IMR-90 (cell line): ENCODE measurements at regions not wholly inside any gene's neighbourhood (a gene's known extent, or its start where the extent isn't known, plus 50 kb on each side); places are given as distances from the start of the nearest gene placed in this dataset.

Experiments used
- ATAC-seq: fragments of 200-7000 bp; cut with Tn5 transposase; 2 replicates; pipeline ENCODE4 v1.9.1; 2020; ENCODE audit warnings: low read depth, mild to moderate bottlenecking, moderate library complexity
- BruUV-seq: library from RNA; stranded (reverse); fragments of 400-500 nt; replicated peaks from 2 replicates; lab custom pipeline; 2021; lab: Mats Ljungman, UMichigan
- CTCF ChIA-PET: fragments of 300-600 bp; formaldehyde crosslinking; extraction: SDS; loops from one replicate; lab custom pipeline; 2021; ENCODE audit warnings: antibody characterized with exemption; lab: Yijun Ruan, JAX
- POLR2A ChIA-PET: fragments of 300-600 bp; sonication (Branson Sonifier 250); formaldehyde crosslinking; loops from one replicate; lab custom pipeline; 2022; ENCODE audit warnings: antibody characterized with exemption; ENCODE audit not compliant: unreplicated experiment; lab: Charles Lee
- DNase-seq: peaks from one replicate; pipeline ENCODE4 v3.0.0; 2013
- H2AFZ ChIP-seq: replicated peaks from 2 replicates; pipeline ENCODE3; 2013; ENCODE audit warnings: low read length, mild to moderate bottlenecking; ENCODE audit not compliant: poor library complexity
- H2AK5ac ChIP-seq: 2 replicates; pipeline ENCODE4 v1.6.1; 2013; ENCODE audit warnings: low read depth, low read length, inconsistent platforms
- H2AK9ac ChIP-seq: replicated peaks from 2 replicates; pipeline ENCODE3; 2013; ENCODE audit warnings: mild to moderate bottlenecking, low read depth, low read length, moderate library complexity; ENCODE audit not compliant: poor library complexity
- H2BK120ac ChIP-seq: 2 replicates; pipeline ENCODE4 v1.6.1; 2013; ENCODE audit warnings: low read depth, low read length, inconsistent platforms
- H2BK15ac ChIP-seq: 3 replicates; pipeline ENCODE4 v1.6.1; 2013; ENCODE audit warnings: low read depth, low read length, inconsistent platforms
- H2BK20ac ChIP-seq: 2 replicates; pipeline ENCODE4 v1.6.1; 2013; ENCODE audit warnings: low read depth, mild to moderate bottlenecking, inconsistent platforms, low read length, moderate library complexity
- H2BK5ac ChIP-seq: 2 replicates; pipeline ENCODE4 v1.6.1; 2013; ENCODE audit warnings: mild to moderate bottlenecking, low read depth, low read length, inconsistent platforms; ENCODE audit not compliant: poor library complexity, severe bottlenecking
- H3K14ac ChIP-seq: replicated peaks from 2 replicates; pipeline ENCODE4 v1.6.1; 2013; ENCODE audit warnings: low read depth, low read length, inconsistent platforms
- H3K18ac ChIP-seq: 2 replicates; pipeline ENCODE4 v1.6.1; 2013; ENCODE audit warnings: low read depth, low read length, control low read depth
- H3K23ac ChIP-seq: 2 replicates; pipeline ENCODE4 v1.6.1; 2013; ENCODE audit warnings: low read depth, low read length, inconsistent platforms
- H3K27ac ChIP-seq: 2 replicates; pipeline ENCODE4 v1.5.1; 2013; ENCODE audit warnings: mild to moderate bottlenecking, control low read depth, low read length; ENCODE audit not compliant: insufficient read depth
- H3K27me3 ChIP-seq: 2 replicates; pipeline ENCODE4 v1.6.1; 2013; ENCODE audit warnings: low read length; ENCODE audit not compliant: control insufficient read depth, insufficient read depth
- H3K36me3 ChIP-seq: 2 replicates; pipeline ENCODE4 v1.6.1; 2013; ENCODE audit warnings: low read length, mixed read lengths; ENCODE audit not compliant: control insufficient read depth, insufficient read depth
- H3K4ac ChIP-seq: 2 replicates; pipeline ENCODE4 v1.6.1; 2013; ENCODE audit warnings: low read depth, low read length, inconsistent platforms
- H3K4me1 ChIP-seq: 2 replicates; pipeline ENCODE4 v1.6.1; 2013; ENCODE audit warnings: low read length, mixed read lengths; ENCODE audit not compliant: control insufficient read depth, insufficient read depth
- H3K4me2 ChIP-seq: 2 replicates; pipeline ENCODE4 v1.6.1; 2013; ENCODE audit warnings: low read depth, mild to moderate bottlenecking, control low read depth, low read length, moderate library complexity
- H3K4me3 ChIP-seq: 2 replicates; pipeline ENCODE4 v1.5.1; 2013; ENCODE audit warnings: low read depth, mild to moderate bottlenecking, control low read depth, low read length, moderate library complexity; ENCODE audit not compliant: insufficient read depth
- H3K56ac ChIP-seq: 2 replicates; pipeline ENCODE4 v1.6.1; 2013; ENCODE audit warnings: low read length, inconsistent platforms; ENCODE audit not compliant: insufficient read depth; ENCODE audit errors: extremely low read depth
- H3K79me1 ChIP-seq, 2 experiments: 2 replicates each; pipeline ENCODE4 v1.6.1; 2013; ENCODE audit warnings: low read length in 2 of 2, inconsistent platforms in 1 of 2, low read depth in 1 of 2
- H3K9ac ChIP-seq: 2 replicates; pipeline ENCODE4 v1.6.1; 2013; ENCODE audit warnings: low read depth, low read length, control low read depth
- H3K9me1 ChIP-seq: 2 replicates; pipeline ENCODE4 v1.6.1; 2013; ENCODE audit warnings: low read length, inconsistent platforms; ENCODE audit not compliant: insufficient read depth
- H3K9me3 ChIP-seq: 2 replicates; pipeline ENCODE4 v1.6.1; 2013; ENCODE audit warnings: low read length; ENCODE audit not compliant: control insufficient read depth, insufficient read depth
- H4K20me1 ChIP-seq: 2 replicates; pipeline ENCODE4 v1.6.1; 2013; ENCODE audit warnings: low read length, inconsistent platforms; ENCODE audit not compliant: insufficient read depth
- H4K5ac ChIP-seq: 2 replicates; pipeline ENCODE4 v1.6.1; 2013; ENCODE audit warnings: mild to moderate bottlenecking, low read depth, low read length, control low read depth
- H4K8ac ChIP-seq, 2 experiments: 2 replicates each; pipeline ENCODE4 v1.6.1; 2013; ENCODE audit warnings: low read depth in 2 of 2, low read length in 2 of 2, control low read depth in 1 of 2, inconsistent platforms in 1 of 2
- H4K91ac ChIP-seq: 2 replicates; pipeline ENCODE4 v1.6.1; 2013; ENCODE audit warnings: low read depth, low read length, inconsistent platforms; ENCODE audit not compliant: insufficient read depth
- BHLHE40 ChIP-seq: fragments of 150-350 bp; IDR thresholded peaks from 2 replicates; pipeline ENCODE4 v1.6.1; 2016; ENCODE audit warnings: mild to moderate bottlenecking, low read depth, low read length
- CEBPB ChIP-seq: IDR thresholded peaks from 2 replicates; pipeline ENCODE4 v1.6.1; 2012; ENCODE audit warnings: low read depth, low read length, improper control_type of control experiment
- CHD1 ChIP-seq: IDR thresholded peaks from 2 replicates; pipeline ENCODE4 v1.6.1; 2012; ENCODE audit warnings: low read depth, low read length, improper control_type of control experiment
- CTCF ChIP-seq: conservative IDR thresholded peaks from 2 replicates; pipeline ENCODE4 v1.5.1; 2012; ENCODE audit warnings: mild to moderate bottlenecking, low read depth, low read length, improper control_type of control experiment
- ELK1 ChIP-seq: fragments of 150-350 bp; IDR thresholded peaks from 2 replicates; pipeline ENCODE4 v1.6.1; 2016; ENCODE audit warnings: low read depth, mild to moderate bottlenecking, low read length, moderate library complexity, borderline replicate concordance
- FOS ChIP-seq: fragments of 150-350 bp; IDR thresholded peaks from 2 replicates; pipeline ENCODE4 v1.6.1; 2016; ENCODE audit warnings: low read depth, low read length
- MAFK ChIP-seq: IDR thresholded peaks from 2 replicates; pipeline ENCODE4 v1.6.1; 2012; ENCODE audit warnings: low read depth, low read length, improper control_type of control experiment
- MAZ ChIP-seq: IDR thresholded peaks from 2 replicates; pipeline ENCODE4 v1.6.1; 2012; ENCODE audit warnings: low read depth, mild to moderate bottlenecking, low read length, improper control_type of control experiment, moderate library complexity, borderline replicate concordance
- MXI1 ChIP-seq: IDR thresholded peaks from 2 replicates; pipeline ENCODE4 v1.6.1; 2012; ENCODE audit warnings: low read depth, mild to moderate bottlenecking, low read length, moderate library complexity, borderline replicate concordance
- NFE2L2 ChIP-seq: fragments of 150-350 bp; IDR thresholded peaks from 2 replicates; pipeline ENCODE4 v1.6.1; 2016; ENCODE audit warnings: low read depth, mild to moderate bottlenecking, low read length
- POLR2A ChIP-seq: IDR thresholded peaks from 2 replicates; pipeline ENCODE4 v1.6.1; 2012; ENCODE audit warnings: mild to moderate bottlenecking, low read depth, low read length
- RAD21 ChIP-seq: IDR thresholded peaks from 2 replicates; pipeline ENCODE4 v1.6.1; 2012; ENCODE audit warnings: low read length, improper control_type of control experiment
- RCOR1 ChIP-seq: IDR thresholded peaks from 2 replicates; pipeline ENCODE4 v1.6.1; 2012; ENCODE audit warnings: mild to moderate bottlenecking, low read length, improper control_type of control experiment; ENCODE audit not compliant: insufficient replicate concordance
- RFX5 ChIP-seq: IDR thresholded peaks from 2 replicates; pipeline ENCODE4 v1.8.0; 2012; ENCODE audit warnings: low read depth, mild to moderate bottlenecking, low read length, moderate library complexity
- USF2 ChIP-seq: fragments of 150-350 bp; IDR thresholded peaks from 2 replicates; pipeline ENCODE4 v1.6.1; 2017; ENCODE audit warnings: mild to moderate bottlenecking, antibody characterized with exemption, low read length, low read depth
- WGBS, 2 experiments: methylation state at CpG; one replicate each; pipeline versions ENCODE4 v1.1.5 to v1.1.7; 2013; ENCODE audit warnings: missing lambda C conversion rate in 2 of 2; ENCODE audit not compliant: insufficient read length in 1 of 2; ENCODE audit errors: extremely low coverage in 2 of 2; 5-methylcytosine and 5-hydroxymethylcytosine counted together
- dilution Hi-C: fragments of 300-500 bp; cut with HindIII; formaldehyde crosslinking; loops from one replicate; pipeline ENCODE4 v1.14.3; 2018; ENCODE audit warnings: low sequenced_read_pairs; ENCODE audit not compliant: unreplicated experiment
- in situ Hi-C: fragments of 300-500 bp; cut with MboI; formaldehyde crosslinking; loops from 3 replicates; pipeline ENCODE4 v1.14.3; 2019; ENCODE audit warnings: low sequenced_read_pairs, inconsistent platforms, mixed read lengths
- intact Hi-C: fragments of 100-400 bp; cut with micrococcal nuclease; formaldehyde crosslinking; loops from 2 replicates; pipeline ENCODE4 v1.10.0; 2022

GRCh38 chr2:52877703-52878102, 889.9 kb upstream of the CHAC2 start:
- peaks cover 14% of the 10 kb centered on the region for H3K4me1 ChIP-seq
- H2AK9ac ChIP-seq, result no peak overlapping the region
- peak; percentile 71 for ATAC-seq
- peak overlapping the region; percentile 22 to 88; a peak in 2 of 4 replicates for H4K8ac ChIP-seq
- peak overlapping the region; percentile 44; the same call in 1 of the 2 replicates for H3K4ac ChIP-seq
- H3K14ac ChIP-seq, result no peak overlapping the region
- H3K27me3 ChIP-seq, result no peaks in the 10 kb centered on the region
- peak; percentile 81 for DNase-seq
- intact Hi-C loops (no loop called here), dilution Hi-C loops (no loop called here), in situ Hi-C loops (no loop called here)
- no peaks in the 10 kb centered on the region for H4K20me1 ChIP-seq
- no peak overlapping the region for H2AFZ ChIP-seq
- TF ChIP-seq BHLHE40 (no peak), RFX5 (no peak), MXI1 (no peak), ELK1 (no peak), RCOR1 (no peak), RAD21 (no peak), CTCF (no peak), MAFK (no peak), NFE2L2 (no peak), CHD1 (no peak), CEBPB (no peak), USF2 (no peak), POLR2A (no peak), MAZ (no peak), FOS (no peak)
- ChIA-PET POLR2A (no interaction called here), CTCF (interaction anchor here (0.5 kb wide), 1 partner anchor 136 kb away, joined by 3 read pairs; no protein-coding TSS in a partner anchor)
- H3K9me1 ChIP-seq, result peaks cover 4% of the 10 kb centered on the region; the same call in 1 of the 2 replicates
- peak overlapping the region; percentile 62; the same call in 1 of the 2 replicates for H2BK20ac ChIP-seq
- BruUV-seq, result no TSS peak
- WGBS, 2 experiments, result no CpG with 5 or more reads among the region's 1 CpG
- H3K18ac ChIP-seq, result peak overlapping the region; percentile 98
- H3K27ac ChIP-seq, result peak overlapping the region; percentile 63; the same call in 1 of the 2 replicates
- no peaks in the 10 kb centered on the region for H3K9me3 ChIP-seq
- no peaks in the 10 kb centered on the region for H3K79me1 ChIP-seq
- H3K36me3 ChIP-seq, result no peaks in the 10 kb centered on the region
- H2BK5ac ChIP-seq, result peak overlapping the region; percentile 58
- H4K5ac ChIP-seq, result peak overlapping the region; percentile 89
- 0 out of 2 replicates have a peak overlapping the region, but pooled peaks have one; percentile 20 for H4K91ac ChIP-seq
- no peak overlapping the region for H3K9ac ChIP-seq
- peak overlapping the region; percentile 49 for H2BK120ac ChIP-seq
- 0 out of 2 replicates have a peak overlapping the region, but pooled peaks have one; percentile 15 for H3K23ac ChIP-seq
- no peak overlapping the region for H3K56ac ChIP-seq
- 0 out of 3 replicates have a peak overlapping the region, but pooled peaks have one; percentile 9 for H2BK15ac ChIP-seq
- 0 out of 2 replicates have a peak overlapping the region, but pooled peaks have one; percentile 44 for H2AK5ac ChIP-seq
- H3K4me3 ChIP-seq, result no peak overlapping the region
- peak overlapping the region; percentile 76; the same call in 1 of the 2 replicates for H3K4me2 ChIP-seq
